Urothelium cell line (cell line): ENCODE measurements at regions not wholly inside any gene's neighbourhood (a gene's known extent, or its start where the extent isn't known, plus 50 kb on each side); places are given as distances from the start of the nearest gene placed in this dataset.
"Not testable (repeated sequence)": the region's sequence is repeated elsewhere in the genome, so short reads cannot be mapped to it uniquely, and the experiment has no call there.

Experiments
- DNase-seq: peaks from one replicate; pipeline ENCODE4 v3.0.0; 2011; ENCODE audit warnings: low spot score, mixed read lengths
- FAIRE-seq: peaks from 2 replicates; lab custom pipeline; 2011; peaks lifted over from hg19 to GRCh38; lab: Jason Lieb, UNC

GRCh38 chr2:87519158-87520011, 228.5 kb upstream of the PLGLB2 start:
- not testable (repeated sequence) for FAIRE-seq, DNase-seq

GRCh38 chr2:87521057-87521456, 226.8 kb upstream of the PLGLB2 start:
- not testable (repeated sequence) for FAIRE-seq, DNase-seq

GRCh38 chr2:87521489-87521888, 226.4 kb upstream of the PLGLB2 start:
- not testable (repeated sequence) for FAIRE-seq, DNase-seq

- FAIRE-seq, DNase-seq: not testable (repeated sequence)
Measured at GRCh38 chr2:87524619-87525188, 223.2 kb upstream of the PLGLB2 start.

- DNase-seq, FAIRE-seq: not testable (repeated sequence)
Measured at GRCh38 chr2:87525497-87525991, 222.3 kb upstream of the PLGLB2 start.

GRCh38 chr2:87526258-87526657, 221.6 kb upstream of the PLGLB2 start:
- not testable (repeated sequence) for FAIRE-seq, DNase-seq

- not testable (repeated sequence) for FAIRE-seq, DNase-seq
Measured at GRCh38 chr2:87531968-87532715, 215.7 kb upstream of the PLGLB2 start.

GRCh38 chr2:87533390-87534272, 214.3 kb upstream of the PLGLB2 start:
- not testable (repeated sequence) for FAIRE-seq, DNase-seq

GRCh38 chr2:87534273-87534889, 213.5 kb upstream of the PLGLB2 start:
- FAIRE-seq = not testable (repeated sequence)

GRCh38 chr2:87536427-87536826, 211.5 kb upstream of the PLGLB2 start:
- not testable (repeated sequence) for DNase-seq, FAIRE-seq

More at GRCh38 chr2:87534273-87534889, 213.5 kb upstream of the PLGLB2 start:
- not testable (repeated sequence) for DNase-seq

- DNase-seq, FAIRE-seq: not testable (repeated sequence)
Measured at GRCh38 chr2:87537251-87537671, 210.6 kb upstream of the PLGLB2 start.

GRCh38 chr2:87538268-87538667, 209.6 kb upstream of the PLGLB2 start:
- DNase-seq = not testable (repeated sequence)

GRCh38 chr2:87539151-87539943, 208.5 kb upstream of the PLGLB2 start:
- FAIRE-seq, DNase-seq: not testable (repeated sequence)

More at GRCh38 chr2:87538268-87538667, 209.6 kb upstream of the PLGLB2 start:
- FAIRE-seq = not testable (repeated sequence)

- not testable (repeated sequence) for FAIRE-seq, DNase-seq
Measured at GRCh38 chr2:87540242-87540641, 207.6 kb upstream of the PLGLB2 start.

- not testable (repeated sequence) for DNase-seq, FAIRE-seq
Measured at GRCh38 chr2:87542599-87543174, 205.2 kb upstream of the PLGLB2 start.

- not testable (repeated sequence) for FAIRE-seq
Measured at GRCh38 chr2:87543797-87544196, 204.1 kb upstream of the PLGLB2 start.

GRCh38 chr2:87547106-87547505, 200.8 kb upstream of the PLGLB2 start:
- not testable (repeated sequence) for DNase-seq, FAIRE-seq

More at GRCh38 chr2:87543797-87544196, 204.1 kb upstream of the PLGLB2 start:
- not testable (repeated sequence) for DNase-seq

- not testable (repeated sequence) for DNase-seq, FAIRE-seq
Measured at GRCh38 chr2:87547966-87548365, 199.9 kb upstream of the PLGLB2 start.
